Duodenal mucosa (tissue), 2 donors: ENCODE measurements at regions not wholly inside any gene's neighbourhood (a gene's known extent, or its start where the extent isn't known, plus 50 kb on each side); places are given as distances from the start of the nearest gene placed in this dataset.

Experiments
- H3K27ac ChIP-seq: one replicate; pipeline ENCODE4 v1.7.0; 2013; ENCODE audit warnings: low read depth, low read length
- H3K27me3 ChIP-seq, 2 donors: one replicate each; pipeline ENCODE4 v1.7.0; 2013; ENCODE audit warnings: low read length in 2 of 2, control low read depth in 1 of 2; ENCODE audit not compliant: insufficient read depth in 2 of 2, control insufficient read depth in 1 of 2
- H3K36me3 ChIP-seq, 2 donors: one replicate each; pipeline ENCODE4 v1.7.0; 2013; ENCODE audit warnings: low read length in 2 of 2, control low read depth in 1 of 2; ENCODE audit not compliant: insufficient read depth in 2 of 2, control insufficient read depth in 1 of 2
- H3K4me1 ChIP-seq, 2 donors: one replicate each; pipeline ENCODE4 v1.7.0; 2013; ENCODE audit warnings: low read length in 2 of 2, control low read depth in 1 of 2; ENCODE audit not compliant: insufficient read depth in 2 of 2, control insufficient read depth in 1 of 2
- H3K4me3 ChIP-seq, 2 donors: one replicate each; pipeline ENCODE4 v1.7.0; 2013; ENCODE audit warnings: low read length in 2 of 2, low read depth in 1 of 2
- H3K9ac ChIP-seq, 2 donors: one replicate each; pipeline ENCODE4 v1.7.0; 2013; ENCODE audit warnings: low read length in 2 of 2, low read depth in 1 of 2
- H3K9me3 ChIP-seq, 2 donors: one replicate each; pipeline ENCODE4 v1.7.0; 2013; ENCODE audit warnings: low read length in 2 of 2, control low read depth in 1 of 2; ENCODE audit not compliant: control insufficient read depth in 1 of 2

GRCh38 chr4:163744861-163745260 lies 250.4 kb downstream of the TMA16 start:
- H3K4me1 ChIP-seq = peaks cover 0 to 4% of the 10 kb centered on the region in 2 donors
- no peak overlapping the region for H3K9ac ChIP-seq
- no peaks in the 10 kb centered on the region for H3K27me3 ChIP-seq
- no peak overlapping the region for H3K27ac ChIP-seq
- no peak overlapping the region for H3K4me3 ChIP-seq
- no peaks in the 10 kb centered on the region for H3K9me3 ChIP-seq
- no peaks in the 10 kb centered on the region for H3K36me3 ChIP-seq

DNA sequence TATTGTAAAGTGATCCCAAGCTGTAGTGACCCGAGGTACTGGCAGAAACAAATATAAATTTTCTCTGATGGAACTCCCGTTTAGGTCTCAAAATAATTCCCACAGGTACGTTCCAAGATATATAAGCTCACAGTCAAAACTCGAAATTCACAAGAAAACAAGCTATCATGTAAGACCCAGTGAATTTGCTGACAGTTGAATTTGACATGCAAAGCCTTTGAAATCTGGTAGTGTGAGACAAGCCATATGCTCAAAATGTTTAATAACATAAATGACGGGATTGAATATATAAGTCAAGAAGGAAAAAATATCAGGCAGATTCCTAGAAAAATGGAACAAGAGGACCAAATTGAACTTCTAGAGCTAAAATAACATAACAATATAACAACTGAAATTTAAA lies 252.8 kb downstream of the TMA16 start:
- no peak overlapping the region for H3K4me3 ChIP-seq
- no peaks in the 10 kb centered on the region for H3K27me3 ChIP-seq
- H3K27ac ChIP-seq = no peak overlapping the region
- no peaks in the 10 kb centered on the region for H3K9me3 ChIP-seq
- peaks cover 0 to 4% of the 10 kb centered on the region in 2 donors for H3K4me1 ChIP-seq
- H3K9ac ChIP-seq = no peak overlapping the region
- no peaks in the 10 kb centered on the region for H3K36me3 ChIP-seq

- Histone ChIP-seq H3K4me1 (peaks cover 0 to 4% of the 10 kb centered on the region in 2 donors), H3K36me3 (no peaks in the 10 kb centered on the region), H3K9ac (no peak overlapping the region), H3K27me3 (no peaks in the 10 kb centered on the region), H3K9me3 (no peaks in the 10 kb centered on the region), H3K4me3 (no peak overlapping the region), H3K27ac (no peak overlapping the region)
These were observed 253.4 kb downstream of the TMA16 start for GRCh38 chr4:163747886-163748285.

DNA sequence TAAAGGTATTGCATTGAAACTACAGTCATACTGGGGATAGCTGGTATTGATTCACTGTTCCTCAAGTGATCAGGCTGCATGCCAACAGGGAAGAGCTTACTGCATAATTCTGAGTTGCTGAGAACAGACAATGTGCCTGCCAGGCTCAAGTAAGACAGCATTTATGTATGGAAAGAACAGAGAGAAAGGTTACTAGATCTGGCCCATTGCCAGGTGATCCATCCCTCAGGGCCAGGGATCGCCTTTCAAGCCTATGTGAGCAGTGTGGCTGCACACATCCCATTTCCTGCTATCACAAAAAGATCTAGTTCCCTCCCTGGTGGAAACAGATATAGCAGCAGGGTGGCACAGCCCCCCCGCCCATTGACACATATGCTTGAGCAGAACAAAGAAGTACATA lies 254.0 kb downstream of the TMA16 start:
- H3K9ac ChIP-seq = no peak overlapping the region
- H3K27me3 ChIP-seq = no peaks in the 10 kb centered on the region
- H3K36me3 ChIP-seq = no peaks in the 10 kb centered on the region
- H3K4me3 ChIP-seq = no peak overlapping the region
- H3K27ac ChIP-seq = no peak overlapping the region
- no peaks in the 10 kb centered on the region for H3K9me3 ChIP-seq
- peaks cover 0 to 4% of the 10 kb centered on the region in 2 donors for H3K4me1 ChIP-seq

GRCh38 chr4:163755013-163755412 lies 260.5 kb downstream of the TMA16 start:
- H3K27me3 ChIP-seq = no peaks in the 10 kb centered on the region
- no peaks in the 10 kb centered on the region for H3K4me1 ChIP-seq
- H3K4me3 ChIP-seq = no peak overlapping the region
- no peaks in the 10 kb centered on the region for H3K9me3 ChIP-seq
- H3K9ac ChIP-seq = no peak overlapping the region
- H3K36me3 ChIP-seq = no peaks in the 10 kb centered on the region
- no peak overlapping the region for H3K27ac ChIP-seq

DNA sequence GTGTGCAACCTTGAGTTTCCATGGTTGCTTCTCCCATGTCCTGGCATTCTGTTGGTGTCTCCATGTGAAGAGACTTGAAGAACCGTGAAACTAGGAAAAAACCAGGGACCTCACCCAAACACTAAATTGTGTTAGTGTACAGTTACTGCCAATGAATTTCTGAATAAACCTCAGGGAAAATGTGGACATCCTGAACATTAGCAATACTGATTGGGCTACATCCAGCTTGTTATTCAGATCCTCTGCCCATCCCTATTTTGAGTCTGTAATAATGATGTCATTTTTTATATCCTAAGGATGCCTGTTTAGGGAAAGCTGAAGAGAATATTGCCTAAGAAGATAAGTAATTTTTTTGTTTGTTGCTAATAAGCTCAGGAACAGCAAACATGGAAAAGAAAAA lies 262.7 kb downstream of the TMA16 start:
- Histone ChIP-seq H3K9me3 (no peaks in the 10 kb centered on the region), H3K4me3 (no peak overlapping the region), H3K36me3 (no peaks in the 10 kb centered on the region), H3K27ac (no peak overlapping the region), H3K4me1 (no peaks in the 10 kb centered on the region), H3K9ac (no peak overlapping the region), H3K27me3 (no peaks in the 10 kb centered on the region)

GRCh38 chr4:163758032-163758431 lies 263.5 kb downstream of the TMA16 start:
- Histone ChIP-seq H3K4me3 (no peak overlapping the region), H3K9me3 (no peaks in the 10 kb centered on the region), H3K9ac (no peak overlapping the region), H3K27ac (no peak overlapping the region), H3K4me1 (no peaks in the 10 kb centered on the region), H3K36me3 (no peaks in the 10 kb centered on the region), H3K27me3 (no peaks in the 10 kb centered on the region)

DNA sequence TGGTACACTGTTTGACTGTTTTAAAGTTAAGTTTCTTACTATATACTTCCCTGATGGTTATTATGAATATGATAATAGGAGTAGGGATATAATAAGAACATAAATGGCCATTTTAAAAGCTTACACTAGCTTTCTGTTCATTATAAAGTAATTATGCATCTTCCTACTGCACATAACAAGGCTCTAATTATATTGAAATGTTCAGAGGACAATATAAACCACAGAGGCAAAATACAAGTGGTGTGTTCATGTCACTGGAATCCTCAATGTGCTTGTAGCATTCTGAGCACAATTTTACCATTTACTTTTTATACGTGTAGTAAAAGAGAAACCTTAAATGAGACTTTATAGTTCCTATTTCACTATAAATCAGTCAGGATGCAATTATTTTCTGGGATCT lies 268.3 kb downstream of the TMA16 start:
- no peak overlapping the region for H3K27ac ChIP-seq
- H3K4me3 ChIP-seq = no peak overlapping the region

GRCh38 chr4:163764569-163764968 lies 270.1 kb downstream of the TMA16 start:
- Histone ChIP-seq H3K9ac (no peak overlapping the region), H3K4me3 (no peak overlapping the region), H3K9me3 (no peaks in the 10 kb centered on the region), H3K27me3 (no peaks in the 10 kb centered on the region), H3K4me1 (no peaks in the 10 kb centered on the region), H3K36me3 (no peaks in the 10 kb centered on the region), H3K27ac (no peak overlapping the region)

More for the DNA sequence above, 268.3 kb downstream of the TMA16 start:
- Histone ChIP-seq H3K4me1 (no peaks in the 10 kb centered on the region), H3K36me3 (no peaks in the 10 kb centered on the region), H3K9me3 (no peaks in the 10 kb centered on the region), H3K9ac (no peak overlapping the region), H3K27me3 (no peaks in the 10 kb centered on the region)

- Histone ChIP-seq H3K27me3 (no peaks in the 10 kb centered on the region), H3K36me3 (no peaks in the 10 kb centered on the region), H3K4me3 (no peak overlapping the region), H3K4me1 (no peaks in the 10 kb centered on the region), H3K9me3 (no peaks in the 10 kb centered on the region), H3K27ac (no peak overlapping the region), H3K9ac (no peak overlapping the region)
These were observed 273.5 kb downstream of the TMA16 start for GRCh38 chr4:163768014-163768413.

DNA sequence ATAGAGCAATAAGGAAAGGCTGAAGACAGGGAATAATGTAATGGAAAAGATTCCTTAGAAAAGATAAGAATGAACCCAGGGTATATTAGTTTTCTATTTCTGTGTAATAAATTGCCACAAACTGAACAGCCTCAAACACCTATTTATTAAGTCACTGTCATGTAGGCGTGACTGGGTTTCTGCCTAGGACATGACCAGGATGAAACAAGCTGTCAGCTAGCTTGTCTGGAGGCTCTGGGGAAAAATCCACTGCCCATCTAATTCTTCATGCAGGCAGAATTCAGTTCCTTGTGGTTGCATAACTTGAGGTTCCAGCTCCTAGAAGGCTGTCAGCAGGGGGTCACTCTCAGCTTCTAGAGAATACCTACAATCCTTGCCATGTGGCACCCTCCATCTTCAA lies 277.7 kb downstream of the TMA16 start:
- Histone ChIP-seq H3K9me3 (no peaks in the 10 kb centered on the region), H3K27ac (no peak overlapping the region), H3K9ac (no peak overlapping the region), H3K4me3 (no peak overlapping the region), H3K36me3 (no peaks in the 10 kb centered on the region), H3K4me1 (no peaks in the 10 kb centered on the region), H3K27me3 (no peaks in the 10 kb centered on the region)
